Activated CD8-positive, alpha-beta memory T cell treated with anti-CD3 and anti-CD28 coated beads for 4 hours (primary cell): ENCODE measurements at regions not wholly inside any gene's neighbourhood (a gene's known extent, or its start where the extent isn't known, plus 50 kb on each side); places are given as distances from the start of the nearest gene placed in this dataset.

Experiments
- DNase-seq, 2 donors: peaks; one replicate each; pipeline ENCODE4 v3.0.0-alpha.2; 2020; ENCODE audit warnings: low read depth in 2 of 2

- no peak for DNase-seq
These were observed 80.2 kb downstream of the C6orf118 start for GRCh38 chr6:165229216-165229615.

DNA sequence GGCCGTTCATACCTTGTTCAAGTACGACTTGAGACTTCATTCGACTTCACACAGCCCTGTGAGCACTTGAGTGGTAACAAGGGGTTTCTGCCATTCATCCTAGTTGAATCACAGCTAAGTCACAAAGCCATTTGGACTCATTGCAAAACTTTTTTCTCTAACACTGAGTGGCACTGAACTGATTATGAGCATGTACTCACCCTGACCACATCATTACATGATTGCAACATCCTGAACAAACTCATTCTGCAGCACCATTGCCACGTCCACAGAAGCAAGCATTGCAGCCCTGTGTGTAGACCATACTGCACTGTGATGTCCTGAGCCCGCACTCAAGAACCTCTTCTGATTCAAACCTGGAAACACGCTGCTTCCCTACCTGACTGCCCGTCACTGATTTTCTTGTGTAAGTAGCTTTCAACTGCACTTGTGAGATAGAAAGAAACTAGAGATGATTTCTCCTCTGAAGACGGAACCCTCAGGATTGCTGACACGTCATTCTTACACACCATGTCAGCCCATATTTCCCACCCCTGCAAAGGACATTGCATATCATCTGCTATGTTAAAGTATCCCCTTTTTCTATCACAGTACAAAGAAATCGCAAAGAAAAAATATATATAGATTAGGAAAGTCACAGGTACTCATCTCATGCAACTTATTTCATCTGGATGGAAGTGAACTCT is 81.6 kb downstream of the C6orf118 start:
- no peak for DNase-seq

GRCh38 chr6:165223736-165224135 is 85.7 kb downstream of the C6orf118 start:
- no peak for DNase-seq

GRCh38 chr6:165223101-165223500 is 86.3 kb downstream of the C6orf118 start:
- DNase-seq, result no peak

DNA sequence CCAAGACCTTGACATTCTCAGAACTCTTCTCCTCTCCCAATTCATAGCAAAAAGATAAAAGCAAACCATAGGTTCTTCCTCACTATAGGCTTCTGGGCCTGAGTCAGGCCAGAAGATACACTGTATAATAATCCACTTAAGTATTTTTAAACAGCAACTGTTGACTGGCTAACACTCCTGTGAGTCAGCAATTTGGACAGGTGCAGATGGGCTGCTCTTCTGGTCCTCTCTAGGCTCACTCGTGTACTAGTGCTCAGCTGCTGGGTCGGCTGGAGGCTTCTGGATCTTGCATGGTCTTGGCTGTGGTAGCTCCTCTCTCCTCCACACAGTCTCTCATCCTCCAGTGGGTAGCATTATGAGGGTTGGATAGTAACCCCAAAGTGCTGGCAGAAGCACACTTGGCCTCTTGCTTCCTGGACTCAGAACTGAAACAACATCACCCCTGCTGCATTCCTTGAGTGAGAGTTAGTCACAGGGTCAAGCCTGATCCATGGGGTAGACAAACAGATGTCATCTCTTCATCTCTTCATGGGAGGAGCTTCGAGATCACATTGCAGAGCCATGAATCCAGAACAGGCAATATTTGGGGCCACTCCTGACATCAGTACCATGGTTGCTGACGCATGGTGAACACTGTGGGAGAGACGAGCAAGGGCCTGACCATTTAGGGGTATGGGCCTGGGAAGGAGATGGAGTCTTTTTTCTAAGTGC is 86.9 kb downstream of the C6orf118 start:
- no peak for DNase-seq

- DNase-seq, result no peak
These were observed 89.4 kb downstream of the C6orf118 start for GRCh38 chr6:165220045-165220444.

DNA sequence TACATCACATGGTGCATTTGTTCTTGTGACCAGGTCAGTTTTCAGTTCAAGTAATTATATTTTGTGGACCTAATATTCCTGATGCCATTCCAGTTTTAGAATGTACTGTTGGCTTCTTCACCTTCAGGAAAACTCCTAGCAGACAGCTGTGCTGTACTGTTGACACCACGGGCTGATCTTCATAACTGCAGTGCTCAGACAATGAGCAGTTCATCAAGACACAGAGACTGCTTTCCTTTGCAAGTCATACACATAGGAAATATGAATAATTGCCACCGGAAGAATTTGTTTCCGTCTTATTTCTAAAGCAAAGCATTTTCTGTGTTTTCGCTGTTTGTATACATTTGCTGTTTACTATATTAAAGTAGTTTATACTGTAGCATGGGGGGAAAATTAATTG is 89.8 kb downstream of the C6orf118 start:
- DNase-seq, result no peak

GRCh38 chr6:165218829-165219228 is 90.6 kb downstream of the C6orf118 start:
- no peak for DNase-seq

- no peak for DNase-seq
These were observed 102.6 kb downstream of the C6orf118 start for GRCh38 chr6:165206798-165207197.

GRCh38 chr6:165205632-165206031 is 103.8 kb downstream of the C6orf118 start:
- no peak for DNase-seq

GRCh38 chr6:165204807-165205545 is 104.4 kb downstream of the C6orf118 start:
- no peak for DNase-seq

GRCh38 chr6:165200178-165200577 is 109.2 kb downstream of the C6orf118 start:
- DNase-seq, result no peak

DNA sequence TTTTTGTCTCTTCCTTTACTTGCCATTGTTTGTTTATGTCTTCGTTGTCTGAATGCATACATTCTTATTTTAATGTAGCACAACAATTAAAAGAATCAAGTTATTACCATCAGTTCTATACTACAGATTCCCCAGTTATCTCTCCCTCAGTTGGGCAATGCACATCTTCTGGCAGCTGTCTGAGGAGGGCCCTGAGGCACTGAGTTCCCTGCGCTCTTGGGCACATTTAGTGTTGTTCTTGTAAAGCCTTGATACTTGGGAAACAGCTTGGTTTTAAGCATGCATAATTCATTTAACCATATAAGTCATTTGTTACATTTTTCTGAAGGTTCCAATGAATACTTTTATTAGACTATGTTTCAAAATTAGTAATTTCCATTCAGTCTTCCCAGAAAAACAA is 117.9 kb downstream of the C6orf118 start:
- no peak for DNase-seq

DNA sequence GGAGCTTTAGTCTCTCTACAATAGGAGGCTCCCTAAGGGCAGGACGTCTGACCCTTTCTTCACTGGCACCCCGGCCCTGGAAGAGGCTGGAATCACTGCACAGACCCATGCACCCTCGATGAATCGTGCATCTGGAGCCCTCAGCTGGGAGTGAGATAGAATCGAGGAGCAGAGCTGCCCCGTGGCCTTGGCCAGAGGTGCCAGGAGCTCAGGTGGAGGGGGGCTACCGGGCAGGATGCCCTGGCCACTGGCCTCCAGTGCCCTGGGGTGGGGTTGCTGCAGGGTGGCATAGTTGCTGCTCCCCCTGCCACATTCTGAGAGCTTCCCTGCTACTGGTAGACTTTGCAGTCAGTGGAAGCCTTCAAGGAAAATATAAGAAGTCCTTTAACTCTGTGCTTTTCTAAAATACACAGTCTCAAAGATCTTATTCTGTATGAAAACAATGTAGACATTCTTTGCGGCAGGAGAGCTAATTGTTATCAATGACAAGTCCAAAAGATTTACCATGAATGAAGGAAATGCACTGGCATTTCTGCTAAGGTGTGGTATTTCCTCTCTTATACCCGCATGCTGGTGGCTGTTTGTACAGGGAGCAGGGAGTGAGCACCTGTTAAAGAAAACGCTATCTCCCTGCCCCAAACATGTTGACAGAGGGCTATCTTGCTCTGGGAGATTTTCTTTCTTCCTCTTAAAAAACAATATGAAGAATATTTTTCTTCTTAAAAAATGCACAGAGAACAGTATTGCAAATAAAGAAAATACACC is 122.8 kb downstream of the C6orf118 start:
- DNase-seq, result no peak

- DNase-seq, result no peak
These were observed 123.4 kb downstream of the C6orf118 start for GRCh38 chr6:165186041-165186440.

DNA sequence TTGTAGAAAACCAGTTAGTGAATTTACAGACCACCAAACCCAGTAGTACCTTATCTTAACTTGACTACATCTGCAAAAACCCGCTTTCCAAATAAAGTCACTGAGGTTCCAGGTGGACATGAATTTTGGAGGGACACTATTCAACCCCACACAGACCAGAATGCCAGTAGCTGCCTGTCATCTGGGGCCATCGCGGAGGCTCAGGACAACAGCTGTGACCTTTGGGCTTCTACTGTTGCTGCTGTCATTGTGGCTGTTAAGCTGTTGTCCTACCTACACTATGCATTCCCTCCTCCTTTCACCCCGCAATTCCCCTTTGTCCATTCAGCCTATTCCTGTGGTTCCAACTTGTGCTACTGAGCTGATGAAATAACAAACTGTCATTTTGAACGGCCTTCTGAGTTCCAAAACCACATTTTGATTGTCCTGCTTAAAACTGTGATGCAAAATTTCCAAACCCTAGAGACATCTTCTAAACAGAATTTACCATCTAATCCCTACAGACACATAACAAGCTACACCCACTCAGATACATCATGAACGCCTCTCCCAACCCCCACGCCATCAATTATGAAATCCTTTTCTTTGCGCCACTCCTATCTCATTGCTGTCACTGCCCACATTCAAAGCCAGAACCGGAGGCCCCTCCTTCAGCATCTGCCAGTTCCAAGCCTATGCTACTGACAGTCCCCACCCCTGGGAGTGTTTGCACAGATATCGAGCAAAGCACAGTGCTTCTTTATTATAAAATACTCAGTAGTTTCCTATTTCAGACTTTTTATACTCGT is 125.0 kb downstream of the C6orf118 start:
- no peak for DNase-seq

DNA sequence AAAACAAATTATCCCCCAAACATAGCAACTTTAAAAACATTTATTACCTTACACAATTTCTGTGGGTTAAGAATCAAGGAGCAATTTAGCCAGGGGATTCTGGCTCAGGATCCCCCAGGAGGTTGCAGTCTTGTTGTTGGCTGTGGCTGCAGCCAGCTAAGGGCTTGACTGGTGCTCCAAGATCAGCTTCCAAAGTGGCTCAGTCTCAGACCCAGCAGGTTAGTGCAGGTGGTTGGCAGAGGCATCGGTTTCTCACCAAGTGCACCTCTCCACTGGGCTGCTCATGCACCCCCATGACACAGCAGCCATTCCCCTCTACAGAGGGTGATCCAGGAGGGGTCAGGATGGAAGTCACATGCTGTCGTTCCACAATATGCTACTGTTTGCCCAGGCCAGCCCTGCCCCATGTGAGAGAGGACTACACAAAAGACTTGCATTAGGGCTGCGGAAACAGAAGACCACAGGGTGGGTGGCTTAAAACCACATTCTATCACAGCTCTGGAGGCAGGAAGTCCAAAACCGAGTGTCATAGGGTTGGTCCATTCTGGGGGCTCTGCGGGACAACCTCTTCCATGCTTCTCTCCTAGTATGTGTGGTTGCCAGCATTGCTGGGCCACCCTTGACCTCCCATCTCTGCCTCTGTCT is 125.8 kb downstream of the C6orf118 start:
- DNase-seq, result no peak

- no peak for DNase-seq
These were observed 126.3 kb downstream of the C6orf118 start for GRCh38 chr6:165183071-165183470.

GRCh38 chr6:165181951-165182414 is 127.4 kb downstream of the C6orf118 start:
- no peak for DNase-seq

GRCh38 chr6:165178056-165178455 is 131.3 kb downstream of the C6orf118 start:
- DNase-seq, result no peak

DNA sequence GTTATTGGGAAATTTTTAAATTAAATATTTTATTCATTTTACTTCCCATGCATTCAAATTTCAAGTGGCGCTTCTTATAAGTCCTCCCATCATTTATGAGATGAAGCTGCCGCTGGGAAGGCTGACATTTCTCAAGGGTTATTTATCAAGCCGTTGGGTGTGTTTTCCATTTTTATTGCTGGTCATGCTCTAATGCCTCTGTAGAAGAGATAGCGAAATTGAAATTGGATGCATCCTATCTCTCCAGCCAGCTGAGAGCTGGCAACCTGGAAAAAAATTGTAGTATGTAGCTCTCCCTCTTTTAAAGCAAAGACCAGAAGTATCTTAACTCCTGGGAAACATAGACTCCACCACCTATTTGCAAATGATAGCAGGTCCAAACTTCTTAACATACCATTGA is 135.9 kb downstream of the C6orf118 start:
- no peak for DNase-seq
